ENCODE measurements at regions not wholly inside any gene's neighbourhood (a gene's known extent, or its start where the extent isn't known, plus 50 kb on each side); places are given as distances from the start of the nearest gene placed in this dataset.
"Not testable (repeated sequence)": the region's sequence is repeated elsewhere in the genome, so short reads cannot be mapped to it uniquely, and the experiment has no call there.

GRCh38 chr1:146409817-146410441, 181.1 kb upstream of the NOTCH2NLA start:
- not testable (repeated sequence) for TF ChIP-seq CTCF, POLR2A (IDR thresholded peaks at IDR 0.05)
